ENCODE measurements at regions not wholly inside any gene's neighbourhood (a gene's known extent, or its start where the extent isn't known, plus 50 kb on each side); places are given as distances from the start of the nearest gene placed in this dataset.
"Not testable (repeated sequence)": the region's sequence is repeated elsewhere in the genome, so short reads cannot be mapped to it uniquely, and the experiment has no call there.

- peak; percentile 35 for DNase-seq
These were observed 493.4 kb downstream of the TNS3 start for GRCh38 chr7:47088329-47089067.

GRCh38 chr7:47087866-47088265 is 494.0 kb downstream of the TNS3 start:
- no peak for DNase-seq

GRCh38 chr7:47085491-47086275 is 496.2 kb downstream of the TNS3 start:
- no peak for DNase-seq

DNA sequence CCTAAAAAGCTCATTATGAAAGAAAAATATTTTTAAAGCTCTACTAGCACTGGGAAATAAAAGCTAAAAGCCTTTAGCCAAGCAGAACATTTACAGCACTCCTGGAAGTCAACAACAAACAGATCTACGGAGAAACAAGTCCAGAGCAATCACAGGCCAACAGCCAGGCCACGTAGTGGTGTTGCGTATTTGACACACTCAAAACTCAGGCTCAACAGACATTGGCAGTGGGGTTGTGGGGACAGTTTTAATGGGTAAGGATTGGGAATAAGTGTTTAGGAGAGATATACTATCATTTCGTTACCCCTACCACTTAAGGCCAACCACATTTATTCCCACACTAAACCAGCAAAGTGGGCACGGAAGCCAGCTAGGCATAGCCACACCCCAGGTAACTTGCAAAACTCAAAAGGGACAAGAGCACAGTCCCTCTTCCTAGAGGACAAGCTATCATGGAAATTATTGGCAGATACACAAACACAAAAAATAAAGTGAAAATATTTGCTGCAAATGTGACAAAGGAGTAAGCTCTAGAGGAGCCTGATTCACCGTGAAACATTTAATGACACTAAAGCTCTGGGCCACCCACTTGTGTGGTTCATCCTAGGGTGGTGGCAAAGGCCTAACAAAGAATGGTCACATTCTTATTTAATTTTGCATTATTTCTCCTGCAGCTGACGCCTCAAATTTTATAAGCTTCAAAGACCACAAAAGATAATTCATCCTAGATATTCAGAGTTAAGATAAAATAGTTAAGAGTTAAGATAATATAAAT is 498.2 kb downstream of the TNS3 start:
- no peak for DNase-seq

- no peak for DNase-seq
These were observed 501.1 kb downstream of the TNS3 start for GRCh38 chr7:47080816-47081215.

DNA sequence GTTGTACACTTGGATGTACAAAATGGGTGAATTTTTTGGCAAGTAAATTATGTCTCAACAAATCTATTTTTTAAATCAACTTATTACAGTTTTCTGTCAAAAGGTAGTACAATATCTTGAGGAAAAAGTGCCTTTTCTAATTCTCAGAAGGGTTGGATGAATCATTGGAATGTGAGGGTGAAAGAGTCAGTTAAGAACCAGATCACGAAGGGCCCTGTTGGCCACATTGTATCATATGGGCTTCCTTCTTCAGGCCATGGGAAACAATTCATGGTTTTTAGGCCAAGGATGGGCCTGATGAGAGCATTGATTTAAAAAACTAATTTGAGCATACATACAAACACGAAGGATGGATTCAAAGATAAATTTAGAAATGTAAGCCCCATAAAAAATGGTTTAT is 503.7 kb downstream of the TNS3 start:
- DNase-seq, result no peak

GRCh38 chr7:47074702-47075153 is 507.2 kb downstream of the TNS3 start:
- no peak for DNase-seq

- no peak for DNase-seq
These were observed 508.6 kb downstream of the TNS3 start for GRCh38 chr7:47073284-47073683.

- no peak for DNase-seq
These were observed 510.0 kb downstream of the TNS3 start for GRCh38 chr7:47071866-47072265.

DNA sequence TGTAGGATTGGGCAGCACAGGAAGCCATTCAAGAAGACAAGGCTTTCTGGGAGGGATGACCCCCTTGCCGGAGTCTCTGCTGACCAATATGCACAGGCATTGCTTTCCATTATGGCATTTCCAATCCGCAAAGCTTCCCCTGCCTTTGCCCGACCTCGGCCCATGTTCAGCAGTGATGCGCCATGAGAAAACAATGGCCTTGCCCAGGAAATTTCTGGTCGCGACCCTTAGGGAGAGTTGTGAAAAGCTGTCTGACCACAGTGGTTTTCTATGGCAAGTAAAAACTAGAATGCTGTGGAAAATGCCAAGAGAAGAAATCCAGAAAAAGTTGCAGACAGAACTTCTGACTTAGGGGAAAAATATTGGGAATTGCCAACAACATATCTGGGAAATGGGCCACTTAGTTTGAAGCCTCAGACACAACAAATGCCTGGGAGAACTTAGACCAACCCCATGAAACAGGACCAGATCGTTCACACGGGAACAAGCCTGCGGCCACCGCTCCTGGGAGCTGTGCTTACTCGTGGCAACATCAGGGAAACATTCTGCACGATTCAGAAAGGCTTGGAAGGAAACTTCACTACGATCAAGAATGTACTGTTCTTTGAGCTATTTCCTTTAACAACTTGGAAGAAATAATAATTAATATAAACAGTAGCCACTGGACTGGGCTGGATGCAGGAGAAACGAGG is 512.4 kb downstream of the TNS3 start:
- no peak for DNase-seq

GRCh38 chr7:47066976-47067614 is 514.8 kb downstream of the TNS3 start:
- DNase-seq, result no peak

DNA sequence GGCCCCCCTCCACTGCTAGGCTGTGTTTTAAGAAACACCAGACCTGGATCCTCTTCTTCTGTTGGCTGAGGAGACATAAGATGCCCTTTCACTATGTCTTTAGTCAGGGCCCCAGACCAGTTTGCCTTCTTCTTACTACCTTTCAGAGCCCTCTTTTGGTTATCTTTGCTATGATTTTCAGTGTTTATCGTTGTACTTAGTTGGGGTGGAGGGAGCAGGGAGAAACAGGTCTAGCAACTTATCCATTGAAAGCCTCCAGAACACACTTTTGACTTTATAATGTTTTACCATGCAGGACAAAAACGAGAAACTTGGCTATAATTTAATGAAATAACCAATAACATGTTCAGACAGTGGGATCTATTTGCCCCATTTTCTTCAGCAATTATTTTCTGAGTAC is 525.2 kb downstream of the TNS3 start:
- no peak for DNase-seq

GRCh38 chr7:47052541-47053208 is 529.2 kb downstream of the TNS3 start:
- DNase-seq, result not testable (repeated sequence)

DNA sequence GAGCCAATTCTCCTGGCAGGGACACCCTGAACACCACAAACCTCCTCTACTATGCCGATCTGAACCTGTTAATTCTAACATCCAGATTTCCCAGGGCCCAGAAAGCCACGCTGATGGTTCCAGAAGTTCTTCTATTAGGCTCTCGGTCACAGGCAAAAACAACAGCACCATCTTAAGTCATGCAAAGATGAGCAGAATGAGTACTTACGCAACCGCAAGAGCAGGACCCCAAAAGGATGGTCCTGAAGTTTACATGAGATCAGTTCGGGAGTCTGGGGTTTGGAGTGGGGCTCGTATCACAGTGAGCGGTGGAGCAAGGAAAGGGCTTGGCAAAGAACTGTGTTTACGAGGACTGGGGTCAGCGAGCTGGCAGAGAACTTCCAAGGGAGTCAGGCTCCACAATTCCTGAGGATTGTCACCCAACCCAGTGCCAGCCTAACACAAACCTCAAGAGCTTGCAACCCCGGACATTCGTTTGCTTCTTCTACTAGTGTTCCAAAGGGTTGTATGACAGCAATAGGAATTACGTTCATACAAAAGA is 532.6 kb downstream of the TNS3 start:
- no peak for DNase-seq

- DNase-seq, result no peak
These were observed 534.5 kb downstream of the TNS3 start for GRCh38 chr7:47047384-47047783.

- no peak for DNase-seq
These were observed 535.0 kb downstream of the TNS3 start for GRCh38 chr7:47046949-47047348.

GRCh38 chr7:47045207-47046051 is 536.5 kb downstream of the TNS3 start:
- no peak for DNase-seq

DNA sequence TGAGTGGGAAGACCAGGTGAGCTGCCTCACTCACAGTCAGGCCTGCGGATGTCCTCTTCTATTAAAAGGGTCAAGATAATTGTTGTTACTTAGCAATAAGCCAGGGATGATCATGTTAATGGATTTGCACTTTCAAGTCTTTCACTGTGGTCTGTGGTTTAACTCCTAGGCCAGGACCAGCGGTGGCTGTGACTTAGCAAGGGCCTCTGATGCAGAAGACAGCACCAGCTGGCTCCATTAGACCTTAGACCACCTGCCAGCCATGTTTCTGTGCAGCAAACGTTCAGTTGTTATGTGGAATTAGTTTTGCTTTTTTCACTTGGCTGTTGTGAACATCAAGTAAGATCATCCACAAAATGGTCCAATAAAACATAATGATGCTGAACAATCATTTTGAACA is 537.3 kb downstream of the TNS3 start:
- DNase-seq, result no peak

GRCh38 chr7:47043304-47043703 is 538.6 kb downstream of the TNS3 start:
- DNase-seq, result no peak

GRCh38 chr7:47042669-47043068 is 539.2 kb downstream of the TNS3 start:
- DNase-seq, result no peak

Data from NCI-H345 (cell line).